Activated T-cell treated with anti-CD3 and anti-CD28 coated beads, Interleukin-2, amount 50 U/mL, for 24 hours (primary cell): ENCODE measurements at regions not wholly inside any gene's neighbourhood (a gene's known extent, or its start where the extent isn't known, plus 50 kb on each side); places are given as distances from the start of the nearest gene placed in this dataset.

Experiments
- DNase-seq: peaks from one replicate; pipeline ENCODE4 v3.0.0-alpha.2; 2020
- H3K27ac Mint-ChIP-seq: 2 replicates; pipeline ENCODE4 v1.8.0; 2020; ENCODE audit warnings: mild to moderate bottlenecking, mixed read lengths
- H3K27me3 Mint-ChIP-seq: 2 replicates; pipeline ENCODE4 v1.8.0; 2020; ENCODE audit warnings: mixed read lengths
- H3K36me3 Mint-ChIP-seq: 2 replicates; pipeline ENCODE4 v1.8.0; 2020; ENCODE audit warnings: low read depth, mixed read lengths
- H3K4me1 Mint-ChIP-seq: 2 replicates; pipeline ENCODE4 v1.8.0; 2020; ENCODE audit warnings: low read depth, mixed read lengths
- H3K4me3 Mint-ChIP-seq: 2 replicates; pipeline ENCODE4 v1.8.0; 2020; ENCODE audit warnings: mild to moderate bottlenecking, moderate library complexity, mixed read lengths
- H3K9me3 Mint-ChIP-seq: 2 replicates; pipeline ENCODE4 v1.8.0; 2020; ENCODE audit warnings: mixed read lengths

DNA sequence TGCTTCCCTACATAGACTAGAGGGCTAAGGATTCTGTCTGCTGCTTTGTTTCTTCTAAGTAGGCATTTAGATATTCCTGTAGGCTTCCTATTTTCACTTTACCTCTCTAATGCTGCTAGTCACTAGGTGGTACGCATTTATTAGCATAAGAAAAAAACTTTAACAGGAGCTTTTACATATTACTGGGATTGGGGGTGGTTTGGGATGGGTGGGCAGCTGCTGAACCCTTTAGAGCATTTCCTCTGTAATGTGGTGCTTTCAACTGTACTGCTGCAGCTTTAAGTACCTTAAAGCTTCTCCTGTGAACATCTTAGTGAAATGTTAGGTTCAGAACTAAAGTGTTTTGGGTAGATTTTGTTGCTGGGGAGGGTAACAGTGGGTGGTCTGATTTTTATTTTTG, 92.6 kb downstream of the ZNF486 start:
- Mint-ChIP-seq H3K36me3 (no peaks in the 10 kb centered on the region), H3K9me3 (no peaks in the 10 kb centered on the region), H3K4me1 (no peaks in the 10 kb centered on the region), H3K4me3 (no peak overlapping the region), H3K27me3 (peaks cover 18% of the 10 kb centered on the region), H3K27ac (no peak overlapping the region)
- DNase-seq, result no peak

GRCh38 chr19:20256606-20257005, 89.6 kb downstream of the ZNF486 start:
- no peaks in the 10 kb centered on the region for H3K9me3 Mint-ChIP-seq
- no peak for DNase-seq
- H3K36me3 Mint-ChIP-seq, result no peaks in the 10 kb centered on the region
- H3K4me3 Mint-ChIP-seq, result no peak overlapping the region
- no peak overlapping the region for H3K27ac Mint-ChIP-seq
- H3K4me1 Mint-ChIP-seq, result no peaks in the 10 kb centered on the region
- peaks cover 15% of the 10 kb centered on the region for H3K27me3 Mint-ChIP-seq

- no peaks in the 10 kb centered on the region for H3K9me3 Mint-ChIP-seq
These were observed 87.1 kb downstream of the ZNF486 start for GRCh38 chr19:20254121-20254520.

DNA sequence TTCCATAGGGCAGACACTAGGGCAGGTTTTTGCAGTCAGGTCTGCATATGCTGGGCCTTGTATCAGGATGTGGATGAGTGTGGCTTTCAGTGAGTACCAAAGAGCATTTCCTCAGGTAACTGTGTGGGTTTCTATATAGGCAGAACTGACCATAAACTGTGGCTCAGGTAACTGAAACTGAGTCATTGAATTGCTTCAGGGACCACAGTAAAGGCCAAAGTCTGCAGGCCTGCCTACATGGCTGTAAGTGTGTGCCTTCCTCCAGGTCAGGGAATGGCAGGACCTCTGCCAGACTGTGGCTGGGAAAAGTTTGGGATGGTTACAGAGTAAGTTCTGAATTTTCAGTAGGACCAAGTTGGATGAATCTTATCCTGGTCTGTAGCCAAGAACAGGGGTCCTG, 85.6 kb downstream of the ZNF486 start:
- no peak for DNase-seq
- H3K27me3 Mint-ChIP-seq, result no peaks in the 10 kb centered on the region
- no peak overlapping the region for H3K27ac Mint-ChIP-seq
- H3K4me3 Mint-ChIP-seq, result no peak overlapping the region
- no peaks in the 10 kb centered on the region for H3K9me3 Mint-ChIP-seq
- no peaks in the 10 kb centered on the region for H3K36me3 Mint-ChIP-seq
- H3K4me1 Mint-ChIP-seq, result no peaks in the 10 kb centered on the region

More at GRCh38 chr19:20254121-20254520, 87.1 kb downstream of the ZNF486 start:
- no peak for DNase-seq
- Mint-ChIP-seq H3K36me3 (no peaks in the 10 kb centered on the region), H3K27me3 (peaks cover 2% of the 10 kb centered on the region), H3K27ac (no peak overlapping the region), H3K4me1 (no peaks in the 10 kb centered on the region), H3K4me3 (no peak overlapping the region)

- no peak for DNase-seq
- H3K36me3 Mint-ChIP-seq, result no peaks in the 10 kb centered on the region
- H3K4me1 Mint-ChIP-seq, result no peaks in the 10 kb centered on the region
- no peaks in the 10 kb centered on the region for H3K27me3 Mint-ChIP-seq
- no peak overlapping the region for H3K4me3 Mint-ChIP-seq
- H3K9me3 Mint-ChIP-seq, result no peaks in the 10 kb centered on the region
- H3K27ac Mint-ChIP-seq, result no peak overlapping the region
These were observed 83.6 kb downstream of the ZNF486 start for GRCh38 chr19:20250627-20251026.

DNA sequence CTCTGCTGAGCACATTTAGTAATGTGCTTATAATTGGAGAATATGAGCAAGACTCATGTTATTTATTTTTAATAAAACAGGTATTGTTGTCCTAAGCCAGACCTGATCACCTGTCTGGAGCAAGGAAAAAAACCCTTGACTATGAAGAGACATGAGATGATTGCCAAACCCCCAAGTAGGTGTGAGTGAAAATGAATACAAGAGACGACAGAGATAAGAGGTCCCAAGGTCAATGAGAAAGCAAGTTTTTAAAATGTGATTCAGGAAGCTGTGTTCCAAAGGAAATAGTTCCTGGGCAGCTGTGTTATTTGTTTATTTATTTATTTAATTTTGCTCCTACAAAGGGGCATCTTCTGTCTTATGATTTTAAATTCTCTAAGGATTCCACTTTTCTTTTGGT, 83.1 kb downstream of the ZNF486 start:
- Mint-ChIP-seq H3K27me3 (no peaks in the 10 kb centered on the region), H3K4me3 (no peak overlapping the region), H3K9me3 (no peaks in the 10 kb centered on the region), H3K27ac (no peak overlapping the region), H3K36me3 (no peaks in the 10 kb centered on the region), H3K4me1 (no peaks in the 10 kb centered on the region)
- DNase-seq, result no peak
